ENCODE measurements at regions not wholly inside any gene's neighbourhood (a gene's known extent, or its start where the extent isn't known, plus 50 kb on each side); places are given as distances from the start of the nearest gene placed in this dataset.

GRCh38 chr7:41121228-41121627 is 581.7 kb downstream of the INHBA start:
- no peak for DNase-seq

GRCh38 chr7:41118486-41118885 is 584.4 kb downstream of the INHBA start:
- DNase-seq, result no peak

GRCh38 chr7:41117431-41117830 is 585.5 kb downstream of the INHBA start:
- no peak for DNase-seq

- no peak for DNase-seq
These were observed 586.1 kb downstream of the INHBA start for GRCh38 chr7:41116817-41117216.

- no peak for DNase-seq
These were observed 586.6 kb downstream of the INHBA start for GRCh38 chr7:41116337-41116736.

GRCh38 chr7:41114691-41115090 is 588.2 kb downstream of the INHBA start:
- no peak for DNase-seq

GRCh38 chr7:41114131-41114530 is 588.8 kb downstream of the INHBA start:
- DNase-seq, result no peak

- no peak for DNase-seq
These were observed 589.2 kb downstream of the INHBA start for GRCh38 chr7:41113719-41114118.

- no peak for DNase-seq
These were observed 592.7 kb downstream of the INHBA start for GRCh38 chr7:41110186-41110585.

GRCh38 chr7:41108821-41109220 is 594.1 kb downstream of the INHBA start:
- DNase-seq, result no peak

GRCh38 chr7:41107938-41108448 is 594.9 kb downstream of the INHBA start:
- no peak for DNase-seq

- DNase-seq, result no peak
These were observed 595.5 kb downstream of the INHBA start for GRCh38 chr7:41107330-41107937.

GRCh38 chr7:41104631-41105030 is 598.3 kb downstream of the INHBA start:
- DNase-seq, result no peak

- no peak for DNase-seq
These were observed 599.6 kb downstream of the INHBA start for GRCh38 chr7:41103331-41103730.

GRCh38 chr7:41098846-41099245 is 604.0 kb downstream of the INHBA start:
- no peak for DNase-seq

- no peak for DNase-seq
These were observed 604.5 kb downstream of the INHBA start for GRCh38 chr7:41098402-41098801.

- no peak for DNase-seq
These were observed 605.4 kb downstream of the INHBA start for GRCh38 chr7:41097501-41097900.

GRCh38 chr7:41096917-41097316 is 606.0 kb downstream of the INHBA start:
- DNase-seq, result no peak

GRCh38 chr7:41093141-41093540 is 609.7 kb downstream of the INHBA start:
- no peak for DNase-seq

- DNase-seq, result no peak
These were observed 617.6 kb downstream of the INHBA start for GRCh38 chr7:41085244-41085643.

- no peak for DNase-seq
These were observed 618.5 kb downstream of the INHBA start for GRCh38 chr7:41084381-41084780.

GRCh38 chr7:41069635-41070034 is 633.3 kb downstream of the INHBA start:
- DNase-seq, result no peak

- no peak for DNase-seq
These were observed 635.3 kb downstream of the INHBA start for GRCh38 chr7:41067576-41067975.

- DNase-seq, result no peak
These were observed 637.2 kb downstream of the INHBA start for GRCh38 chr7:41065663-41066062.

GRCh38 chr7:41063116-41063515 is 639.8 kb downstream of the INHBA start:
- no peak for DNase-seq

Measured in NCI-H446 (cell line).